ENCODE measurements at regions not wholly inside any gene's neighbourhood (a gene's known extent, or its start where the extent isn't known, plus 50 kb on each side); places are given as distances from the start of the nearest gene placed in this dataset.

DNA sequence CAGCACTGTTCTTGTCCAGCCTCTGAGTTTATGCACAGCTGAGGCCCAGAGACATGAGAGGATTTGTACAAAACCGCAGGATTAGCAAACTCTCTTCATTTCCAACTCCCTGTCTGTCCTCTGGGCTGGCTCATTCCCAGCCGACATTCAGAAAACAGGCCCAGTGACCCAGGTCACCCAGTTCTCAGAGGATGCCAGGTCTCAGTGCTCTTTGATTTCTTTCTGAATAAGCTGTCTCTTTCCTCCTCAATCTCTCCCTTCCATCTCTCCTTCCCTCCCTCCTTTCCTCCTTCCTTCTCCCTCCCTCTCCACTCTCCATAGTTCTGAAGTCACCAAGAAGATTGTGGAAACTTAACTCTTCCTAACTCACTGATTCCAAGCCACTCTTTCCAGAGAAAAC, 372.7 kb upstream of the SULF2 start:
- DNase-seq (ENCODE audit: low spot score): peak; percentile 82

DNA sequence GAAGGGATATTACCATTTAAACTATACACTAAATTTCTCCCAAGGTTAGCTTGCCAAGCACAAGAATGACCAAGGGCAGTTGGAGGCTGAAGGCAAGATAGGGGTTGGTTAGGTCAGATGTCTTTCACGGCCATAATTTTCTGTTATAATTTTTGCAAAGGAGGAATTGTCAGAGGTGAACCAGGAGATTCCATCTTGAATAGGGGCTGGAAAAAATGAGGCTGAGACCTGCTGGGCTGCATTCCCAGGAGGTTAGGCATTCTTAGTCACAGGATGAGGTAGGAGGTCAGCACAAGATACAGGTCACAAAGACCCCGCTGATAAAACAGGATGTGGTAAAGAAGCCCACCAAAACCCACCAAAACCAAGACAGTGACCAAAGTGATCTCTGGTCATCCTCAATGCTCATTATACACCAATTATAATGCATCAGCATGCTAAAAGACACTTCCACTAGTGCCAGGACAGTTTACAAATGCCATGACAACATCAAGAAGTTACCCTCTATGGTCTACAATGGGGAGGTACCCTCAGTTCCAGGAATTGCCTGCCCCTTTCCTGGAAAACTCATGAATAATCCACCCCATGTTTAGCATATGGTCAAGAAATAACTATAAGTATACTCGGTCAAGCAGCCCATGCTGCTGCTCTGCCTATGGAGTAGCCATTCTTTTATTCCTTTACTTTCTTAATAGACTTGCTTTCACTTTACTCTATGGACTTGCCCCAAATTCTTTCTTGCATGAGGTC, 371.8 kb upstream of the SULF2 start:
- no peak for DNase-seq (ENCODE audit: low spot score)

DNA sequence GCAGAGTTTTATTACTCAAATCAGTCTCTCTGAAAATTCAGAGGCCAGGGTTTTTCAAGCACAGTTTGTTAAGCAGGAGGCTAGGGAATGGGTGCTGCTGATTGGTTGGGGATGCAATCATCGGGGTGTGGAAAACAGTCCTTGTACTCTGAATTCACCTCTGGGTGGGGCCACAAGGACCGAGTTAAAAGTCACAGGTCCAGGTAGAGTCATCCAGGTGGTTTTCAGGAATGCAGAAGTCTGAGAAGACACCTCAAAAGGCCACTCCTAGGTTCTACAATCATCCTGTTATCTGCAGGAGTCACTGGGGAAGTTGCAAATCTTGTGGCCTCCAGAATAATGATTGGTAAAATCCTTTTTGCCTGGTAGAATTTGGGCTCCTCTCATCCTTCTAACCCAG, 371.2 kb upstream of the SULF2 start:
- DNase-seq (ENCODE audit: low spot score): no peak

DNA sequence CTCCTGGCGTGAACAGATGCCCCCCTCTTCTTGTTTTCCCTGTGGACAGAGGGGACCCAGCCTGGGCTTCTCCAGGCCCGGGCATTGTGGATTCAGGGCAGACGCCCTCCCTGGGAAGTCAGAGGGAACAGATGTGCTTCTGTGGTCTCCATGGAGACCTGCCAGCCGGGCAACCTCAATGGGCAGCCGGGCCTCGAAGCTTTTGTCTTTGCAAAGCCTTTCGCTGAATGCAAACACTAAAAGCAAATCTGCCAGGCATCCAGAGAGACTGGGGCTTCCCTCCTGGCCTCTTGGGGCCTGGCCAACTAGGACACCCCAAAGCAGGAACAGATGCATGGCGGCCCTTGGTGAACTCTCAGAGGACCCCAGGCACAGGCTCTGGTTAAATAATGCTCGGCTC, 370.0 kb upstream of the SULF2 start:
- DNase-seq (ENCODE audit: low spot score): no peak

DNA sequence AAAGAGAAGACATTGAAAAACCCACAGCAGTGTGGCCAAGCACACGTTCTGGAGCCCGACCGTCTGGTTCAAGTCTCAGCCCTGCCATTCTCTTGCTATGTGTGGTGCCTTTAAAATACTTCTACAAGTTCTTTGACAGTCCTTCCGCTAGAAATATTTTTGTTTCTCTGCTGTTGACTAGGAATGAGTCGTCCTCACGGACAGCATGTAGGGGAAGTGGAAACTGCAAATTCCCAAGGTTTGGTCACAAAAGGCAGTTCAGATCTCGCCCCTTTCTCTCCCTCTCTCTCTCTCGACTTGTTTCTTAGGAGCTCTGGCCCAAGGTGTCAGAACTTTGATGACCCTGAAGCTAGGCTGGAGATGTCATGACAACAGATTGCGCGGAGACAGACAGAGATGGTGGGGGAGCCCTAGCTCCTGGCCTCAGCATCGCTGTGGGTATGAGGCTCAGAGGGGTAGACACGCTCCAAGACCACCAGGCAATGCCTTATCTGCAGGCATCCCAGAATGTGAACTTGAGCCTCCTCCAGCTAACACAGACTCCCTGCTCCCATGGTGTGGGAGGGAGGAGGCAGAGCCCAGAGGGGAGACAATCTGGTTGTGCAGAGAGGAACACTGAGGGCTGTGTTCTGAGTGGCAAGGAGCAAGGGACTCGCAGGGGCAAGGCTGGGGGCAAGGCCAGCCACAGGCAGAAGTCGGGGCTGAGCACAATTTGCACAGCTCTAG, 368.9 kb upstream of the SULF2 start:
- DNase-seq (ENCODE audit: low spot score): no peak

DNA sequence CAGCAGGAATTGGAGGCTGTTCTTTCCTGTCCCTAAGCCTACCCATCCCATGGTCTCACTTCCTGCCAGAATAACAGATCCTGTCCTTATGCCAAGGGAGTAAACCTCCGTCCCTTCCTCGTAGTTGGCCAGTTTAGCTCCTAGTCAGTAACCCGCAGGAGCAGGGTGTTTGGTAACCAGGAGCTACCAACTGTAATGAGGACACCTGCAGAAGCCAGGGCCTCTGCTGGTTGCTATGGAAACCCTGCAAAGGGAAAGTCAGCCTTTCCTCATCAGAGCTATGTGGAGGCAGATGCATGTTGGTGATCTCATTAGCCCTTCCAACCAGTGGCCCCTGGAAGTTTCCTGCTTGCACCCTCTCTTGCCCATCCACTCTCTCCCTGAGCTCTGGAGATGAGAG, 368.2 kb upstream of the SULF2 start:
- DNase-seq (ENCODE audit: low spot score): no peak

DNA sequence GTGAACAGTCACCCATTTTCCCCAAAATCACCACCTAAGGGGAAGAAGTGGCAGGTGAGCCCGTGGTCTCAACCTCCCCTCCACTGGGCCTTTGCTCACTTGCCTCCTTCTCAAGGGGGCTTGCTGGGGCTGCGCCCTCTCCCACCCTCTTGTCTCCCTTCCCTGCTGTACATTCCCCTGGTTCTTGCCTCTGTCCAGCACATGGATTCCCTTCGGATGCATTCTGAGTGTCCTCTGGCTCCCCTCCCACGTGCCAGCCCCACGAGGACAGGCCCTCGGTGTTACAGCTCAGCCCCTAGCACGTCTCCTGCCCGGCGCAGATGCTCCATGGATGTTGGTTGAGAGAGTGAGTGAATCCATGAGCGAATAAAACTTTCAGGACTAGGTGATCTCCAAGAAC, 367.8 kb upstream of the SULF2 start:
- DNase-seq (ENCODE audit: low spot score): no peak

DNA sequence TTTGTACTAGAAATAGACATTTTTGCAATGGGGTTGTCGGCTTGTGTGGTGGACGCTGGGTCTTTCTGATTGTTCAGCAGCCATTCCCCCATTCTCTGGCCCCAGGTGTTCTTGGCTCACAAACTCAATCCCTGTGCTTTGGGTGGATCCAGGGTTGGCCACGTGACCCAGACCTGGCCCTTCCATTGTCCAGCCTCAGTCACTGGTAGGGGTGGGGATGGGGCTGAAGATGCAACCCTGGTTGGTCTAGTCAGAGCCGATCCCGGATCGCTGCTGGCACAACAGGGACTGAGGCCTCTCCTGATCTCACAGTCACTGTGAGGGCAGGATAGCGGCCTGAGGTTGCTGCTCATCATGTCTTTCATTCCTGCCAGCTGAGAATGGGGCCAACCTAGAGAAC, 365.3 kb upstream of the SULF2 start:
- no peak for DNase-seq (ENCODE audit: low spot score)

DNA sequence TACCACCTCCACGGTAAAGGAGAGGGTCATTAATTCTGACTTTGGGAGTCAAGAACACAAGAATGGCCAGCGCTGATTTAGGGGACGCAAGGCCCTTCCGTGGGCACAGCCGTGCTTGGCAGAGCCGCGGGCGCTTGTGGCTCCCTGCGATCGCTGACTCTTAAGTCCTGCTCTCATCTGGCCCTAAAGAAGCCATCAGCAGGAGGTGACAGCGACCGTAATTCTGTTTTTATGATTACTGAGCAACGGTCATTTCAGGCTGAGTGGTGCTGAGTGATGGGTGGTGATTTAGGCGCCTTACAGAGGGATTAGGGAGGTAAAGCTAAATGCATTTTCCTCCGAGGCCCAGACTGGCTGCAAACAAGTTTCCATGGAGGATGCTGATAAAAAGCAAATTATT, 364.6 kb upstream of the SULF2 start:
- no peak for DNase-seq (ENCODE audit: low spot score)

DNA sequence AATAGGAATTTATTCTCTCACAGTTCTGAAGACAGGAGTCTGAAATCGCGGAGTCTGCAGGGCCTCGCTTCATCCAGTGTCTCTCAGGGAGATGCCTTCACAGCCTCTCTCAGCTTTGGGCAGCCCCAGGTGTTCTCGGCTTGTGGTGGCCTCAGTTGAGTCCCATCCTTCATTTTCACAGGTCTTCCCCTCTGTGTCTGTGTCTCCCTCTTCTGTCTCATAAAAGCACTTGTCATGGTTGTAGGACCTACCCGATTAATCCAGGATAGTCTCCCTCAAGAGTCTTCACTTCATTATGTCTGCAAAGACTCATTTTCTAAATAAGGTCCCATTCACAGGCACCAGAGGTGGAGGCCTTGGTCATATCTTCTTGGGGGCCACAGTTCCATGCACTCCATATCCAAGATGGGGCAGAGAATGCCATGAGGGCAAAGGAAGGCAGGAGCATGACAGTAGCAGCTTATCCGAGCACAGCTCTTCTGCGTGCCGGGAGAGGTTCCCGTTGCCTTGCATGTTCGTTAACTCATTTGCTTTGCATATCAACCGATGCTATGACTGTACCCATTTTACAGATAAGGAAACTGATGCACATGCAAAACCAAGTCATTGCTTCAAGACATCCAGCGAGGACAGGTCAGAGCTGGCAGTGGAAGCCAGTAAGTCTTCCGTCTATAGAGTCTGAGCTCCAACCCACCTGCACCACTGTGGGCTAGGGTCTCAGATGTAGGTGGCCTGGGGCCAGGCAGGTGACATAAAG, 363.8 kb upstream of the SULF2 start:
- no peak for DNase-seq (ENCODE audit: low spot score)

DNA sequence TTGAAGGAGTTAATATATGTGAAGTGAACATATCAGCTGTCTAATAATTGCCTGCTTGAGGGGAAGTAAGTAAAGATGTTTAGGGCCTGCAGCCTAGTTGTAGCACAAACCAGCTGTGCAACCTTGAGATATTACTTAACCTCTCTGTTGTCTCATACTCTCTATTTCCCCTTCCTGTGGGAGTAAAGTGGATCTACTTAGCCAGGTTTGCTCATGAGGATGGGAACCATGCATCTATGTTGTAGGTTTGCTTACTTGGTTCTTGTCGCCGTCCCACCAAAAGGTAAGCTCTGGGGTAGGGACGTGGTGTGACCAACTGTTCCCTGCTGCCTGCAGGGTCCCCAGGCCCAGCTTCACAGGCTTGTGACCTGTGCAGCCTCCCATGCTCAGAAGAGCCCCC, 362.7 kb upstream of the SULF2 start:
- no peak for DNase-seq (ENCODE audit: low spot score)

DNA sequence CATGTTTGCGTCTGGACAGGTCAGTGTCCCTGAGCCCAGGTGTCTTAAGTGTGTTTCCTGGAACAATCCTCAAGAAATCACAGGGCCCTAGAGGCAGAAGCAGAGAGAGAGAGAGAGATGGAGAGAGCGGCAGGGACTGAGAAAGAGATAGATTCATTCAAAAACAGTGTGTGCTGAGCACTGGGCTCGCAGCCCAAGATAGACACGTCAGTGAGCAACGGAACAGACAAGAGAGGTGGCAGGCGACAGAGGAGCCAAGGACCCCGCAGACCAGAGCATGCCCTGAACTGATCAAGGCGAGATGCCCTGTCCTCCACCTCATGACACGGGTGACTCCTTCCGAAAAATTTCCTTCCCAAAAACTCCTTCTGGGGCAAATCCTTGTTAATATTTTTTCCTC, 362.0 kb upstream of the SULF2 start:
- no peak for DNase-seq (ENCODE audit: low spot score)

DNA sequence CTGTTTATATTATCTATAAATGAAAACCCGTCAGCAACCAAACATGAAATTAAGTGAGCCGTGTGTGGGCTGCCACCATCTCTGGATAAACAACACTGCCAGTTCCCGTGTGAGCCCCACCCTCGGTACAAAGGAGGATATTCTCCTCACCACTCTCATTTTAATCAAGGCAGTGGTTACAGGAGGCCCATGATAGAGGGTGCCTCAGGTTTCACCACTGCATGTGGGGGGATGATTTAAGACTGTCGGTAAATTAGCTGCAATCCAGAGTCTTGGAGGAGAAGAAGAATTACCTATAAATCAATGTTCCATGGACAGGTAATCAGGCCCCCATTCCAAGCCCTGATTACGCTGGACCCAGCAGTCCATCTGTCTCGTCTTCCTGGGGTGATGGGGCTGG, 361.6 kb upstream of the SULF2 start:
- DNase-seq (ENCODE audit: low spot score): no peak

DNA sequence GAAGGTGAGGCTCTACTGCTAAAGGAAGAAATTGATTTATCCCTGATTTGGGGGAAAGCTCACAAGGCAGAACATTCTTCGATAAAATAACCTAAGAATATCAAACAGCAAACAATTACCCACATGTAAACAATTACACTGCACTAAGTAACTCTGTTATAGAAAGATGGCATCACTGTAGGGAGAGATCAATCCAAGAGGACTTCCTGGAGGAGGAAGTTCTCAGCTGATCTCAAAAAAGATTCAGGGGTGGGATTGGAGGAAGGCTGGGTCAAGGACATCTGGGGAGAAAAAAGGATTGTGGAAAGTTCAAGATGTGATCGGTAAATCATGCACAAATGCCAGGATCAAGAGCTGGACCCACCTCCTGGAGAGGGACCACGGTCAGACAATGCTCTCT, 361.0 kb upstream of the SULF2 start:
- no peak for DNase-seq (ENCODE audit: low spot score)

DNA sequence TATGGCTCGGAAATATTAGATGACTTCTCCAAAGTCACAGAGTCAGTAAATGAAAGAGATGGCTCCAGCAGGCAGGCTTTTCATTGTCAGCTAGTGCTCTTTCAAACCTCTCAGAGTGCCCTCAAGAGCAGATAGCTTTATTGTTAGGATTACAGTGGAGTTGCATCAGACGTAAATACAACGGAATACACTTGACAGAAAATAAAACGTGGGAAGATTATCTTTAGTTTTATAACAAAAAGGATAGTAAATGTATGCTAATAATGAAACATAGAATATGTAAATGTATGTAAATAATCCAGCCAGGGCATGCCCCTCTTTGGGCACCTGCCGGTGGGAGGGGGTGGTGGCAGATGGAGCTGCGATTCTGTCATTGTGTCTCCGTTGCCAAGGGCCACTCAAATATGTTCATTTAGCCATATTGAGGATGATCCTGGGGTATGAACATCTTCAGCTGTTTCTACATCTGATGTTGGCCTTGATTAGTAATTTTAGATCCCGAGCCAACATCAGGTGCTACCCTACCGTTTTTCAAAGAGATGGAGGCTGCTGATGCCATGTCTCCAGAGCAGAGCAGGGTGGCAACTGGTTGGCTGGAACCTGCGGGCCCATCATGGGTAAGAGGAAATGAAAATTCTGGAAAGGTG, 358.3 kb upstream of the SULF2 start:
- DNase-seq (ENCODE audit: low spot score): no peak

DNA sequence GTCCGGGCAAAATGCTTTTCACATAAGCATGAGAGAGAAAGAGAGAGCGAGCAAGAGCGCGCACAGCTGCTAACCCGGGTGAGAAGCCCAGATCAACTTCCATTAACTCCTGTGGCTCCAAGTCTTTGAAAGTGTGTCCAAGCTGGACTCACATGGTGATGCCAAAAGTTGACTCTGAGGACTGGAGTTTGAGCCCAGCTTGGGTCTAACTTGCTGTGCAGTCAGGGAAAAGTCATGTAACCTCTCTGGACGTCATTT, 357.2 kb upstream of the SULF2 start:
- no peak for DNase-seq (ENCODE audit: low spot score)

DNA sequence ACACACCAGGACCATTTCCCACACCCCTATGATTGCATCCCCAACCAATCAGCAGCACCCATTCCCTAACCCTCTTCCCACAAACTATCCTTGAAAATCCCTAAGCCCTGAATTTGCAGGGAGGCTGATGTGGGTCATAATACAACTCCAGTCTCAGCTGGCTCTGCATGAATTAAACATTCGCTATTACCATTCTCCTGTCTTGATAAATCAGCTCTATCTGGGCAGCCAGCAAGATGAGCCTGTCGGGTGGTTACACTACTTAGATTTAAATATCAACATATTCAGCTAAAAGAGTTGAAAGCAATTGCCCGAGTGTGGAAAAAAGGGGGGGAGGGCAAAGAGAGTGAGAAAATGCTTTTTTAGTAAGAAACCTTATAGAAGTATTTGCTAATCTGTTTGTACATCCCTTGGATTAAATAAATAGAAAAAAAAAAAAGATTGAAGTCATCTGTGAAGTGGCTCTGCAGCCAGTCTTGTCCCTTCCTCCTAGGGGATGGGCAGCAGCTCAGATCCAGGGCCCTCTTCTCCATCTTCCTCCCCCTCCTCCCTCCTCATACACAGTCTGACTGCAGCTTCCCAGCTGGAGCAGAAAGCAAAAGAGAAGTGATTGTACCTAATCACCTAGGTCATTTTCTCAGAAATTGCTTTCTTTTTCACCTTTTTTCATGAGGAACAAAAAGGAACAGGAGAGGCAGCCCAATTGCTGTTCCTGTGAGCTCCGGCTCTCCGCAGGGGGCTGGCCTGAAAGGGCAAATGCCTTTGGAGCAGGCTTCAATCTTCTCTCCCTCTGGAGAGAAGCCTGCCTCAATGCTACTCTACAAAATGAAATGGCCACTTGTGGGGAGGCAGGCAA, 356.6 kb upstream of the SULF2 start:
- no peak for DNase-seq (ENCODE audit: low spot score)

DNA sequence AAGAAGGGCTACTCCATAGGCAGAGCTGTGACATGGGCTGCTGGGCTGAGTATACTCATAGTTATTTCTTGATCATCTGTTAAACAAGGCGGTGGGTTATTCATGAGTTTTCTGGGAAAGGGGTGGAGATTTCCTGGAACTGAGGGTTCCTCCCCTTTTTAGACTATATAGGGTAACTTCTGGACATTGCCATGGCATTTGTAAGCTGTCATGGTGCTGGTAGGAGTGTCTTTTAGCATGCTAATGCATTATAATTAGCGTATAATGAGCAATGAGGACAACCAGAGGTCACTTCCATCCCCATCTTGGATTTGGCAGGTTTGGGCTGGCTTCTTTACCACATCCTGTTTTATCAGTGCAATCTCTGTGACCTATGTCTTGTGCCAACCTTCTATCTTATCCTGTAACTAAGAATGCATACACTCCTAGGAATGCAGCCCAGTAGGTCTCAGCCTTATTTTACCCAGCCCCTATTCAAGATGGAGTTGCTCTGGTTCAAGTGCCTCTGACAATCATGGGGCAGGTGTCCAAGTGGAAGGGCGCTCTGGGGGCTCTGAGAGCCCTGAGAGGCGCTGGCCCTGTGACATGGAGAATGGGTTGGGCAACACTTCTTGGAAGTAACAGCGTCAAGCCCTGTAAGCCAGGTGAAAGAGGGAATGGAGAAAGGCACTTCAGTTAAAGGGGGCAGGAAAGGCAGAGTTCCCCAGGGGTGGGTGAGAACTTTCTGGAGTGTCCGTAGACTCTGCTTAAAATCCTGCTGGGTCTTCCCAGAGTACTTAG, 354.2 kb upstream of the SULF2 start:
- DNase-seq (ENCODE audit: low spot score): peak; percentile 26

DNA sequence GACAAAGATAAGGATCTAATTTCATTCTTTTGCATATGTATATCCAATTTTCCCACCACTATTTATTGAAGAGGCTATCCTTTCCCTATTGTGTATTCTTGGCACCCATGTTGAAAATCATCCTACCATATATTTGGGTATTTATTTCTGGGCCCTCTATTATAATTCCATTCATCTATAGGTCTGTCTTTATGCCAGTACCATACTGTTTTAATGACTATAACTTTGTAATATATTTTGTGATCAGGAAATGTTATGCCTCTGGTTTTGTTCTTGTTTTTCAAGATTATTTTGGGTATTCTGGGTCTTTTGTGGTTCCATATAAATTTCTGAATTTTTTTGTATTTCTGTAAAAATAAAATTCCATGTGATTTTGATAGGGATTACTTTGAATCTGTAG, 347.6 kb upstream of the SULF2 start:
- DNase-seq (ENCODE audit: low spot score): no peak

DNA sequence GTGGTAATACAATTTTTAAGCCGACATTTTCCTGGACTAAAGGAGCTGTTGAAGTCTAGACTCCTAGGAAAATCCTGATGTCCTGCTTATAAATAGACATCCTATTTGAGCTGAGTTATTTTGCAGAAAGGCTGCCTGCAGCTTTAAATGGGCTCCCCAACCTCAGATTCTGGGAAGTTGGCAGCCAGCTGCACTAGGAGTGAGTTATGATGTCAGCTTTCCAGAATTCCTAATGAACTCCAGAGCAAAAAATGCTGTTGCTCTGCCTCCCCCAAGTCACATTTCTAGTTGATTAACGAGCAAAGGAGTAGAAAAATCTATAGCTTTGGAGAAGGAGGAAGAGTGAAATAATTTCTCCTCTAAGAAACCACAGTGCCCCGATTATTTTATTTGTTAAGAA, 346.3 kb upstream of the SULF2 start:
- DNase-seq (ENCODE audit: low spot score): peak; percentile 85
